NCI-H2029 (cell line): ENCODE measurements at regions not wholly inside any gene's neighbourhood (a gene's known extent, or its start where the extent isn't known, plus 50 kb on each side); places are given as distances from the start of the nearest gene placed in this dataset.
"Not testable (repeated sequence)": the region's sequence is repeated elsewhere in the genome, so short reads cannot be mapped to it uniquely, and the experiment has no call there.

ENCODE experiments used
- DNase-seq: peaks from one replicate; lab custom pipeline; 2025; lab: John Stamatoyannopoulos, UW

DNA sequence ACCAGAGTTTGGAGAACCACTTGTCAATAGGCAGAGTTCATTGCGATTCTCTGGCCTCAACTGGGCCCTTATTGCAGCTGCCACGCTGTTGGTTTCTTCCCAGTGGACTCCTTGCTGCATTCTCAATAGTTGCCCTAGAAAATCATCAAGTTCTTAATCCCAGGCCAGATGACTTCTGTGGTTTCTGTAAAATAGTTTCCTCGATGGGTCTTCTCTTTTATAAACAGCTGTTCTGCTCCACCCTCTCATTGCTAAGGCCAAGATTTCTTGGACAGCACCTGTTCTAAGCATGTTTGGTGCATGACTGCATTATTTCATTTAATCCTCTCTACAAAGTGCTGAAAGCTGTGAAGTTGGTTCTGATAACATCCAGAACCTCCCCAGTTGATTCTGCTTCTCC, 131.0 kb downstream of the BCL2L11 start:
- no peak for DNase-seq

DNA sequence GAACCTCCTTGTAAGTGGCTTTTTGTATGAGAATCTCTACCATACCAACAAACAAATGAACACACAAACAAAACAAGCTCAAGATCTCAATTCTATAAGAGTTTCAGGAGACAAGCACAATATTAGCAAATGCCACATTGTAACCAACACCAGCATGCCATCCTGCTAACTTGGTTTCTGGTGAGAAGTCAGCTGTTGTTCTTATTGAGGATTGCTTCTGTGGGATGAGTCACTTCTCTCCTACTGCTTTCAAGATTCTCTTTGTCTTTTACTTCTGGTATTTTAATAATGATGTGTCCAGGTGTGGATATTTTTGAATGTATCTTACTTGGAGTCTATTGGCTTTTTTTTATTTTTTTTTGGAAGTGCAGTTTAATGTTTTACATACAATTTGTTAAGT, 131.7 kb downstream of the BCL2L11 start:
- no peak for DNase-seq

DNA sequence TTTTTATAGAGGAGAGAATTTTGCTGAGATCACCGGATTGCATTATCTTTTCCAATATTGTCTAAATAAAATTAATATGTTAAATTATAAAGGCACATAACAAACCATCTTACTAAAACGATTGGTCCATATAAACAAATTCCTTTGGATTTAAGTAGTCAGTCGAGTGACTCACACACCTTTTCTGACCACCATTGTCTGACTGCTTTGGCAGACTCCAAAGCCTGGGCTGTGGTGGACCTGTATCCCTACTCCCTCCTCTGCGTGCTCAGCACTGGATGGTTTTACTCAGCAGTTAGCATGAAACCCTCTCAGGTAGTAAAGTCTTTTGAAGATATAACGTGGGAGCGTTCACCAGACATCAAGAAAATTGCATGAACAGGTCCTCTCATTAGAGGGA, 134.2 kb downstream of the BCL2L11 start:
- not testable (repeated sequence) for DNase-seq

DNA sequence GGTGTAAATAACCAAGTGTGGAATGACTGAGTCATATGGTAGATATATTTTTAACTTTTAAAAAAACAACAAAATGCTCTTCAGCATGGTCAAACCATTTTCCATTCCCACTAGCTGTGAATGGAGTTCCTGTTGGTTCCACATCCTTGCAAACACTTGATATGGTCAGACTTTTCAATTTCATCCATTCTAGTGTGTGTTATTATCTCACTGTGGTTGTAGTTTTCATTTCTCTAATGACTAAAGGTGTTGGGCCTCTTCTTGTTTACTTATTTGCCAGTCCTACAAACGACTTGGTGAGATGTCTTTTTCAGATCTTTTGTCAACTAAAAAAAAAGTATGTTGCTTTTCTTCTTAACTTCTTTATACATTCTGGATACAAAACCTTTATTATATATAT, 135.9 kb downstream of the BCL2L11 start:
- not testable (repeated sequence) for DNase-seq

DNA sequence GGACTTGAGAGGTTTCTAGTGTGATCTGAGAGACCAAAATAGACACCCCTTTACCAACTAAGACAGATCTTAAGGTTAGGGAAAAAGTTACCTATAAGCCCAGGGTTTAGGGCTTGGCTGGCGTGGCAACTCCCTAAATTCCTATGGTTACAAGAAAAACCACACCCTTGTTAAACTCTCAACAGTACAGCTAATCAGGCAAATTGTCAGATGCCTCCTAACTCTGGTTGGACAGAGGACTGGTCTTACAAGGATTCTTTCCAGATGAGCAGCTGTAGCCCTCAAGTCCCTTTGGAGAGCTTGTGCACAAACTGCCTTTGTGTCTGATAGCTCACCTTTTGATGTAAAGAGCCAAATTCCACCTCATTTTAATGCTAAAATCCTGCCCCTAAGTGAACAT, 136.9 kb downstream of the BCL2L11 start:
- not testable (repeated sequence) for DNase-seq

GRCh38 chr2:111258318-111258717, 137.6 kb downstream of the BCL2L11 start:
- DNase-seq, result not testable (repeated sequence)

- DNase-seq, result not testable (repeated sequence)
These were observed 142.1 kb downstream of the BCL2L11 start for GRCh38 chr2:111262627-111263379.

GRCh38 chr2:111263380-111264017, 142.8 kb downstream of the BCL2L11 start:
- not testable (repeated sequence) for DNase-seq

- not testable (repeated sequence) for DNase-seq
These were observed 144.2 kb downstream of the BCL2L11 start for GRCh38 chr2:111264956-111265355.

DNA sequence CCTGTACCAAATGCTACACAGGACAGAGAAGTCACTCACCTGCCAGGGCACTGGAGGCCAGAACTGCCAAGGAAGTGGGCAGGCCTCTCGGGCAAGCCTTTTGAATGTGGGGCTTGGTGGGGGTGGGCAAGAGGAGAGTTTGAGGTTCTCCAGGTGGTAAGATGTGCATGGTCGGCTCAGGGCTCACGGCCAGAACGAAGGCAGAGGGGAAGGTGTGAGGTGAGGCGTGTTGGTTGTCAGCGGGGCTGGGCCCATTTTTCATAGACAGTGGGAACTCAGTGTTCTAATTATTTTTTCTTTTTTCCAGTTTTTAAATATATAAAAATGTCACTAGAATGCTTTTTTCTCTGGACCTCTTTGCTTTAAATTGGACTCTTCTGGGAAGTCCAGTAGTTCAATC, 145.8 kb downstream of the BCL2L11 start:
- DNase-seq, result not testable (repeated sequence)

- DNase-seq, result not testable (repeated sequence)
These were observed 146.3 kb downstream of the BCL2L11 start for GRCh38 chr2:111267038-111267437.

DNA sequence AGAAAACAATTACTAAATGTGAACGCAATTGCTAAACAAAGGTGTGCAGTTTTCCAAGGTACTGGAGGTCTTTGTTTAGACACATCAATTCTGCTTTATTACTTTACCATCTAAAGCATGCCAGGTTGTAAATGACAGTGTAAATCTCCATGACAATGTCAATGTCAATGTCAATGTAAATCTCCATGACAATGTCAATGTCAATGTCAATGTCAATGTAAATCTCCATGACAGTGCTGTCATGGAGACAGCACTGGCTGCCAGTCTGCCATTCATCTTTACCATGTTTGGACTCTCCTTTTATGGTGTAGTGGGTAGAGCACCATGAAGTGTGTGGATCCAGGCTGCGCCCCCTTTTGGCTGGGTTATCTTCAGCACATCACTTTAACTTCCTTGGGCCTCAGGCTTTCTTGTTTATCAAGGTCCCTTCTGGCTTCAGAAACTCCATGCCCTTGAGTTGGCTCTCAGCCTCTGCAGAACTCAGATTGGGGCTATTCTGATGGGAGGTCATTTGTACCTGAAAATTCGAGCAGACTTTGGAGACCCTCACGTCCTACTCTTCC, 149.1 kb downstream of the BCL2L11 start:
- DNase-seq, result not testable (repeated sequence)

DNA sequence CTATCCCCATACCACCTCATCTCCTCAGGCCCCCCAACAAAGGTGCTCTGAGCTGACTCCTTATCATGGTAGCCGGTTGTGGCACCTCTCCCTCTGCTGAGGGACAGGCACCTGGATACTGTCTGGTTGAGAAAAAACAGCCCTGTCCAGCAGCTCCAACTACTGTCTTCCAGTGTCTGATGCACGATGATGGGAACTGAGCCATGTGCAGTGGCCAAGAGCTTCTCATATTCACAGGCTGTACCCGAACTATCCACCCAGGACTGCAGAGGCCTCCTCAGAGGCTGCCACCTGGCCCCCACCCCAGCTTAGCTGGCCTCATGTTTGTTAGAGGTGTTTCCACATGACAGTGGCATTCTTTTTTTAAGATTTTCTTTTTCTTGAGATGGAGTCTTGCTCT, 149.9 kb downstream of the BCL2L11 start:
- DNase-seq, result not testable (repeated sequence)

DNA sequence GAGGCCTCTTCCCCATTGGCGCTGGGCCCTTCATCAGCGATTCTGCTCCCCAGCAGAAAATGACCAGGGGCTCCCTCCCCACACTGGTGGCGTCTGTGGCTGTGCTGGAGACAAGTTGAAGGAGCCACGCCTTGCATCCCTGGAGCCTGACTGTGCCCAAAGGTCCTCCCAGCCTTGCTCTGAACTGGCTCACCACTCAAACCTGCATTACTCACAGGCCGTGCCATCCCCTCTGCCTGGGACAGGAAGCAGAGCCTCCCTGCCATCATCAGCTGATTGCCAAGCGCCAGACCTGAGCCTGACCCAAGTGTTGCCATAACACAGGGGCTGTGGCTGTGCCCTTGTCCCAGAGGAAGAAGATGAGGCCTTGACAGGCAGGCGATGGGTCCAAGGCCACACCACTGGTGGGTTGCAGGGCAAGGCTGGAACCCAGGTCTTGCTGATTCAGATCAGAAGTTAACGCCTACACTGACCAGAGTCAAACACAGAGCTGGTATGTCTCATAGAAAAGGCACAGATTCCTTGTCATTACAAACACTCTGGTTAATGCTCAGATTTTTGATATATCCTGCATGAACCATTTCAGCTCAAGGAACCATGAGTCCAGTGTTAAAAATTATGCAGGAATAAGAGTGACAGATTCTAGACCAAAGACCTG, 151.1 kb downstream of the BCL2L11 start:
- DNase-seq, result not testable (repeated sequence)

DNA sequence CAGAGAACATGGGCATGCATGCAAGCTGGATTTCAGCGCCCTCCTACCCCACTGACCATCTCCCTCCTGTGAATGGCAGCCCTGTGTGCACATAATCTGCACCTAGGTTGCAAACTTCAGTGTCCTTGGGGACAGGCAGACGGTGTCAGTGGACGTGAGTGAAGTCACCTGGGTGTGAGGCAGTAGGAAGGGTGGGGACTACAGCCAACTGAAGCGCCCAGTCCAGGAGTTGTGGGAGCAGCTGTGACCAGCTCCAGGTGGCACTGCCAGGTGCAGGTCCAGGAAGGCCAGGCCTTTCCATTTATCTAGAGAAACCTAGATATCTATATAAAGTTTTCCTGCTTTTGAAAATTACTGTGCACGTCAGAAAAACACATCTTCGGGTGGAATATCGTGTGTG, 152.3 kb downstream of the BCL2L11 start:
- not testable (repeated sequence) for DNase-seq

DNA sequence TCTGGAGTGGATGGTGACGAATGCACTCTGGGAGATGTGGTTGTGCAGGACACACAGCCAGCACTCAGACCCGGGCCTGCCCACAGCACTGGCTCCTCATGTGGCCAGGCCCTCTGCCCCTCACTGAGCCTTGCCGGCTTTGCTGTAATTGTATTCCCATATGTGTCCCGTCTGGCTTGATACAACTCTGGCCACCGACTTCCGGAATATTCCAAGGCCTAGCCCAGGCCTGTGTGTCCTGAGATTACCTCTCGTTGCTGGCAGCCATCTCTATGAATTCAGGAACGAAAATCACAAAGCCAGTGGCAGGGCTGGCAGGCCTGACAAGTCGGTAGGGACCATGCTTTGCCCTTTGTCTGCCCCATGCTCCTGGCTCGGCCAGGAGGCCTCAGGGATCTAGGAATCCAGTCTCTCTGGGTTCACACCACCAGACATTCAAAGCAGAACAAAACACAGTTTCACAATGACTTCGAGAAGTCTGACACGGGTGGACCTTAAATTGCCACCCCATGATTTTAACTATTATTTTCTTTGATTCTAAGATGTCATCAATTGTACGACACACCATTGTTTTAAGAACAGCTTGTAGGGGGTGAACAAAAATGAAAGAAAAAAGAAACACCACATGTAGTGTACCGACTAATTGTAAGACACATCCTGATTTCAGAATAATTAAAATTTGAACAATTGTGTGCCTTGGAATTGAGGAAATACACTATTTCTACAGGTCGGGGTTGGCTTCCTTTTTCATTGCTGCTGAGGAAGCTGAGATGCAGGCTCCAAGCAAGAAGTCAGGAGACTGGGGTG, 154.5 kb downstream of the BCL2L11 start:
- DNase-seq, result not testable (repeated sequence)

- not testable (repeated sequence) for DNase-seq
These were observed 155.1 kb downstream of the BCL2L11 start for GRCh38 chr2:111275854-111276171.

DNA sequence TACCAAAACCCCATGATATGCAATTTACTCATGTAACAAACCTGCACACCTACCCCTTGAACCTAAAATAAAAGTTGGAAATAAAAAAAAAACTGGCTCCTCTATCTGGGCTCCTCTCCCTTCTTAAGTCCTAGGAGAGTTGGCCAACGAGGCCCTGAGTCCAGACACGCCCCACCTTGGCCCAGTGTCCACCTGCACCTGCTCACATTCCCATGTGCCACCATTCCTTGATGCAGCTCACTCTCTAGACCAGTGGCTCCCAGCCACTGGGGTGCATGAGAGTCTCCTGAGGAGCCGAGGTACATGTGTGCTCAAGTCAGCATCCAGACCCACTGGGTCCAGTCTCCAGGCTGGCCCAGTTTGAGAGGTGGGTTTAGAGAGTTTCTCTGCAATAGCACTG, 157.4 kb downstream of the BCL2L11 start:
- not testable (repeated sequence) for DNase-seq

DNA sequence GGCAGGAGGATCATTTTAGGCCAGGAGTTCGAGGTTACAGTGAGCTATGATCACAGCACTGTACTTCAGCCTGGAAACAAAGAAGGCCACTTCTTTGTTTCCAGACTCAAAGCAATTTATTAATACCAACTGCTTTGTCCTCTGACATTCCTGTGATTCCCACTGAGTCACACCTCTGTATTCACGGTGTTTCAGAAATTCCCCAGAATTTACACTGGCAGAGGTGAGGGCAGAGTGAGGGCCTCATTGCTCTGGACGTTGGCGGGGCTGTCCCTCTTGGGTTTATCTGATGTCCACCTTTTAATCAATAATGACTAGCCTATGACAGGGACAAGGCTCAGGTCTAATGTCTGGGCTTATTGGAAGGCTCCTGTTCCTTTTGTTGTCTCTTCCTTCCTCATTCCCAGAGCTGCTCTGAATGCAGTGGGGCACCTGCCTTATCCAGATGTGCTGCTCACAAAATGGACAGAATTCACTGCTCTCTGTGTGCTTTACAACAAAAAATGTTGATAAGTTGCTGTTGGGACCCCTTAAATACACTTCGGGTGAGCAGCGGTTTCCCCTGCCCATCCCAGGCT, 160.1 kb downstream of the BCL2L11 start:
- DNase-seq, result not testable (repeated sequence)

- DNase-seq, result not testable (repeated sequence)
These were observed 161.4 kb downstream of the BCL2L11 start for GRCh38 chr2:111282162-111282561.
